ENCODE measurements at regions not wholly inside any gene's neighbourhood (a gene's known extent, or its start where the extent isn't known, plus 50 kb on each side); places are given as distances from the start of the nearest gene placed in this dataset.

- no peak for DNase-seq (ENCODE audit: low read depth)
These were observed 238.3 kb downstream of the TEX29 start for GRCh38 chr13:111558700-111559088.

GRCh38 chr13:111559612-111560403, 239.4 kb downstream of the TEX29 start:
- no peak for DNase-seq (ENCODE audit: low read depth)

GRCh38 chr13:111561091-111561781, 240.8 kb downstream of the TEX29 start:
- no peak for DNase-seq (ENCODE audit: low read depth)

- DNase-seq (ENCODE audit: low read depth) = no peak
These were observed 242.3 kb downstream of the TEX29 start for GRCh38 chr13:111562716-111563115.

DNA sequence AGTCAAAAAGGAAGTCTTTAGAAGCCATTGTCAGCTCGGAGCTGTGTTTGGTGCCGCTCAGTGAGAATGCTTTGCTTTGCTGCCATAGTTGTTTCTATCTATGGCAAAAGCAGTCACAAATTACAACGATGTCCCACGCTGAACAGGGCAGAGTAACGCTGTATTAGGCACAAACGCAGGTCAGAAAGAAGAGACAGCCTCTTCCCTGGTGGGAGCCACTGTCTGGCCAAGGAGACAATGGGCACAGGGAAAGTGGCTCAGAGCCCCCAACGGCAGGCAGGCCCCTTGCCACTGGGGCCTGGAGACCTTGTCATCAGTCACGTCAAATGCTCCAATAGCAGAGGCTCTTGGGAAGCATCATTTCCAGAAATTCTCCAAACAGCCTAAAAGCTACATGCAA, 244.2 kb downstream of the TEX29 start:
- no peak for DNase-seq (ENCODE audit: low read depth)

DNA sequence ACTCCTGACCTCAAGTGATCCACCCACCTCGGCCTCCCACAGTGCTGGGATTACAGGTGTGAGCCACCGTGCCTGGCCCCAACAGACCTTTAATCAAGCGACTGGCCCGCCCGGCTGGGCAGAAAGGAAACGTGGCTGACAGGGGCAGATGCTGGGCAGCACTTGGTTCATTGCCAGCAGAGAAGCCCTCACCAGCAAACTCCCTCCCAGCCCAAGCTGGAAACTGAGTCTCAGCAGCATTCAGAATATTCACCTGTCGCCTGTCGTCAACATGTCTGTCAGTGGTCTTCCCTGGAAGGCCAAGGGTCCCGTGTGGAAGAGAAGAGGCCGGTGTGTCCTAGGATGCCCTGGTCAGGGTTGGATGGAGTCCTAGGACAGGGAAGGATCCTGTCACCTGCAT, 245.0 kb downstream of the TEX29 start:
- DNase-seq (ENCODE audit: low read depth) = no peak

DNA sequence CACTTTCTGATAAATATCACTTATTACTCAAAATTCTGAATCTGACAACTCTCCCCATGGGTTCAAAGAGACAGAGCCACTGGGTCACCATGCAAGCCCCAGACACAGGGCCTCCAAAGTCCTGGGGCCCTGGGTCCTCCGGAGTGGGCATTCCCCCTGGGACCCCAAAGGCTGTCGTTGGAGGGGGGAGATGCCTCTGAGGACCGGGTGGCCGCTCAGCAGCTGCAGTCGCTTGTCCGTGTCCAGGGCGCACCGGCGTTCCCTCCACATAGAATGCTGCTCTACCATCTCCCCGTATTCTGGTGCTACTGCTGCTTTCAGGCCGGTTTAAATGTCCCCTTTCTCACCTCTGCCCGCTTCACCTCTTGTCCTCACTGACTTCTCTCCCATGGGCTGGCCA, 246.1 kb downstream of the TEX29 start:
- DNase-seq (ENCODE audit: low read depth) = no peak

- DNase-seq (ENCODE audit: low read depth) = no peak
These were observed 247.2 kb downstream of the TEX29 start for GRCh38 chr13:111567637-111568036.

- no peak for DNase-seq (ENCODE audit: low read depth)
These were observed 247.8 kb downstream of the TEX29 start for GRCh38 chr13:111568290-111568689.

DNA sequence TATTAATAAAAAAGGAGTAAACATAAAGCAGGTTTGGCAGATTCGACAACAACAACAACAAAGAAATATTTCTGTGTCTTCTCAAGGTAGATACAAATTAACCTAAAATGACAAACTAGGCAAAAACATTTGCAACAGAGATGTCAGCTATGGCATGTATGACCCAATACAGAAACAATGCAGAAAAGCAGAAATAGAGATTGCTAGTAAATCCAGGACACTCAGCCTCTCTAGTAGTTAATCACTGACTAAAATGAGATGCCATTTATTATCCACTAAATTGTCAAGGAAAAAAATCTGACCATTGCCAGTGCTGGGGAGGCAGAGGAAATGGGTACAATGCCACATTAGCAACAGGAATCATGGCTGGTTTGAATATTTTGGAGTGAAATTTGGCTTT, 250.5 kb downstream of the TEX29 start:
- DNase-seq (ENCODE audit: low read depth) = no peak

DNA sequence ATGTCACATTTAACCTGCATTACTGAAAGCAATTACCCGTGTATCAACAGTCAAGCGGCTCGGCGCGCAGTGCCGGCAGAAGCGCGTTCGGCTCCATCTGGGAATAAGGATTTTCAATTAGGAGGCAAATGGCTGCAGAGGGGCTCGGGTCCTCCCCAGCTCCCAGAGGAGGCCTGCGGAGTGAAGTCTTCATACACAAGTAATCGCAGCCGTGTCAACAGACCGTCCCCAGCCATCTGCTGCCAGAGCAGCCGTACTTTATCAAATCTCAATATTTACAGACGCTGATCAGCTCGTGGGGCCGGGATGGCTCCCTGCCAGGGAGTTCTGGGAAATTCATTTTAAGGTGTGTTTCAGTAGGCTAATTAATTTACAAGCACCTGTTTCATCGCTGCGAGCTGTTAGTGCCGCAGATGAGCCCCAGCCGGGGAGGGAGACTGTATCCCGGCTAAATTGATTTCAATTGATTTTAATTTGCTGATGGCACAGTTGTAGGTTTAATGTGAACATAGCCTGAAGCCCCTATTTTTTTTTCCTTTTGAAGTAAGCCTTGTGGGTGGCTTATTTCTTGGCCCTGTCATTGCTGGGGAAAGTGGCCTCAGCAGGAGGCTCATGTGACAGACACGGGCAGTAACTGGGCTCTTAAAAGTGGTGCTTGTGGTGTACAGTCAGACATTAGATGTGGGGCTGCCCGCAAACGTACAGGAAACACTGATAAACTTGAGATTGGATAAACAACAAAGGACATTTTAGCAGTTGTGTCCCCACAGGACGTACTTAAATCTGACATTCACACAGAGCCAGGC, 252.7 kb downstream of the TEX29 start:
- no peak for DNase-seq (ENCODE audit: low read depth)

- no peak for DNase-seq (ENCODE audit: low read depth)
These were observed 253.4 kb downstream of the TEX29 start for GRCh38 chr13:111573801-111574200.

DNA sequence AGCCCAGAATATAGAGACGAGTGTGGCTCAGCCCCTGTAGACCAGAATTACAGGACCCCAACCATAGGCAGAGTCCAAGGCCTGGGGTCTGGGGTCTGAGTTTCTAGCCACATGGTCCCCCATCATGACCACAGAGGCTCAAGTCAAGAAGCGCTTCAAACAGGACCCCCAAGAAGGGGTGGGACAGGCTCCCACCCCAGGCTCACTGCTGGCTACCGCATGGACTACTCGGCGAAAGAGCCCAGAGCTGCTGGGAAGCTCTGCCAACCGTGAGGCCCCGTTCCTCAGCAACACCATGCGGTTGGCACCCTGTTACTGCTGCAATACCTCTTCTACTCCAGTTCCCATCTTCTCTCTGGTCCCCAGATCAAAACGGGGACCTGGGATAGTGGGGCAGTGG, 254.8 kb downstream of the TEX29 start:
- DNase-seq (ENCODE audit: low read depth) = no peak

- DNase-seq (ENCODE audit: low read depth) = no peak
These were observed 255.3 kb downstream of the TEX29 start for GRCh38 chr13:111575719-111576118.

- no peak for DNase-seq (ENCODE audit: low read depth)
These were observed 256.9 kb downstream of the TEX29 start for GRCh38 chr13:111577208-111577828.

- no peak for DNase-seq (ENCODE audit: low read depth)
These were observed 257.6 kb downstream of the TEX29 start for GRCh38 chr13:111577956-111578605.

DNA sequence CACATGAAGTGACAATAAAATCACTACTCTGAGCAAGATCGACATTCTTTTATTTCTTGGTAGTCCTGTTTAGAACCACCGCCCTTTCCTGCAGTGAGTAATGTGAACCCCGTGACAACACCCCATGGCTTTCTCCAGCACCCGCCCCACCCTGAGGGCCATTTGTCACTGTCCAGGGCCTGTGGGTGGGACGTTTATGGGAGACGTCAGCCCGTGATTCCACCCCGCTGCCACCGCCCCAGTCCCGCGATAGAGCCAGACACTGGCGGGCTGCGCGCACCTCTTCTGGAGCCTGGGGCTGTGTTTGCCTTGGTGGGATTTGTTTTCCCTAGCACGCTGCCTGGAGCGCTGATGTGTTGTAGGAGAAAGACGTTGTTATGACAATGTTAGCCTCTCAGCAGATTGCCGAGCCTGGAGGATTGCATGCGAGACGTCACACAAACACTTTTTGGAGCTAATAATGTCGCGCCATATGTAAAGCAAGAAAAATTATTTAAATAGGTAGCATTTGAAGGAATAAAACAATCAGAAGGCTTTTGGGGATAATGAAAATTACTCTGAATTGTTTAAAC, 263.7 kb downstream of the TEX29 start:
- DNase-seq (ENCODE audit: low read depth) = no peak

DNA sequence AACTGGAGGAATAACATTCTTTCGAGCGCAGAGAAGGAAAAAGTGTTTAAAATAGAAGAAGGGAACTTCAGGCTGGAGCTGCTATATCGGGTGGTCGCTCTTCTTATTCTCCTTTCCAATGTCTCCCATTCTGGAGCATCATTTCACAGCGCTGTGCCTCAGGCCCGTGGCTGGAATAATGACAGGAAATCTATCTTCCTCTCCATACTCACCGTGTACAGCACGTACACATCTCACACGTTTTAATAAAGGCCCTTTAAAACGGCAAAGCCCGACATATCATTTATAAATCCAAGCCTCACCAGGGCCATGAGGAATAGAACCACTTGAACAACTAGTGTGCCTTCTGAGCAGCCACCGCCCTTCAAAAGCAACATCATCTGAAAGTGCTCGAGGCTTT, 264.4 kb downstream of the TEX29 start:
- DNase-seq (ENCODE audit: low read depth) = no peak

DNA sequence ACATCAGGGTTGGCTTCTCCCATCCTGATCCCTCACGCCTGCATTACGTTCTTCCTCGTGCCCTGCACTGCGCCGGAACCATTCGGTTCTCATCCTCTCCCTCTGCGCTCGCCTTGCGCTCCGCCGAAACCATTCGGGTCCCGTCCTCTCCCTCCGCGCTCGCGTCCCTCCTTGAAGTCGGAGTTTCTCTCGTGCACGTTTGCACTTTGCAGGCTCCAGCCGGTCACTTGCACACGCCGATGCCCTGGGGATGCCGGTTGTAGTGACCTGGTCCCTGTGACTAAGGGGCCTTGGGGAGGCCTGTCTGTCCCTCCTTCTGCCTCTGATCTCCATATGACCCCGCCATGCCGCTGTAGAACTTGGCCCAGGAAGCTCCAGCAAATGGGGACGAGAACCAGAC, 265.8 kb downstream of the TEX29 start:
- DNase-seq (ENCODE audit: low read depth) = no peak

GRCh38 chr13:111587249-111587648, 266.8 kb downstream of the TEX29 start:
- no peak for DNase-seq (ENCODE audit: low read depth)

- DNase-seq (ENCODE audit: low read depth) = no peak
These were observed 268.9 kb downstream of the TEX29 start for GRCh38 chr13:111589321-111589720.

DNA sequence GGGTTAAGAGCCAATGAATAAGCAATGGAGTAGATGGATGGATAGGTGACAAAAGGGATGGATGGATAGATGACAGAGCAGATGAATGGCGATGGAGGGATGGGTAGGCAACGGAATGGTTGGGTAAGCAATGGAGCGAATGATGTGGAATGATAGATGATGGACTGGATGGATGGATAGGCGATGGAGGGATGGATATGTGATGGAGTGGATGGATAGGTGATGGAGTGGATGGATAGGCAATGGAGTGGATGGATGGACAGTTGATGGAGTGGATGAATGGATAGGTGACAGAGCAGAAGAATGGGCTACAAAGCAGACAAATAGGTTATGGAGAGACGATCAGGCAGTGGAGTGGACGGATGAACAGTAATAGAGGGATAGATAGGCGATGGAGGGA, 269.6 kb downstream of the TEX29 start:
- DNase-seq (ENCODE audit: low read depth) = no peak
